SJSA1 (cell line): ENCODE measurements at regions not wholly inside any gene's neighbourhood (a gene's known extent, or its start where the extent isn't known, plus 50 kb on each side); places are given as distances from the start of the nearest gene placed in this dataset.

ENCODE experiments used
- DNase-seq, 2 experiments: peaks; one replicate each; pipeline ENCODE4 v3.0.0-alpha.2; 2015 to 2020; ENCODE audit warnings: low spot score in 2 of 2, low read depth in 1 of 2
- H3K27ac ChIP-seq: fragments of 250-450 bp; sonication (Bioruptor Pico); 2 replicates; pipeline ENCODE4 v1.5.1; 2020; ENCODE audit warnings: mild to moderate bottlenecking, moderate library complexity
- H3K27me3 ChIP-seq: fragments of 250-450 bp; sonication (Bioruptor Pico); replicated peaks from 2 replicates; pipeline ENCODE4 v1.5.1; 2020; ENCODE audit warnings: mild to moderate bottlenecking, moderate library complexity
- H3K36me3 ChIP-seq: fragments of 250-450 bp; sonication (Bioruptor Pico); 2 replicates; pipeline ENCODE4 v1.5.1; 2020; ENCODE audit warnings: mild to moderate bottlenecking
- H3K4me1 ChIP-seq: fragments of 250-450 bp; sonication (Bioruptor Pico); replicated peaks from 2 replicates; pipeline ENCODE4 v1.6.1; 2021; ENCODE audit warnings: mild to moderate bottlenecking
- H3K4me3 ChIP-seq: fragments of 250-450 bp; sonication (Bioruptor Pico); 2 replicates; pipeline ENCODE4 v1.5.1; 2020; ENCODE audit warnings: mild to moderate bottlenecking
- H3K9me3 ChIP-seq: fragments of 250-450 bp; sonication (Bioruptor Pico); replicated peaks from 2 replicates; pipeline ENCODE4 v1.5.1; 2020; ENCODE audit warnings: mild to moderate bottlenecking

GRCh38 chr9:118362596-118362995 is 658.4 kb downstream of the TLR4 start:
- Histone ChIP-seq H3K27me3 (no peaks in the 10 kb centered on the region), H3K36me3 (no peaks in the 10 kb centered on the region), H3K9me3 (no peaks in the 10 kb centered on the region), H3K27ac (no peak overlapping the region), H3K4me1 (no peaks in the 10 kb centered on the region), H3K4me3 (no peak overlapping the region)
- DNase-seq: no peak

- no peak overlapping the region for H3K4me3 ChIP-seq
- H3K9me3 ChIP-seq: no peaks in the 10 kb centered on the region
These were observed 660.3 kb downstream of the TLR4 start for GRCh38 chr9:118364266-118365106.

GRCh38 chr9:118366228-118366627 is 662.0 kb downstream of the TLR4 start:
- no peak overlapping the region for H3K4me3 ChIP-seq
- H3K36me3 ChIP-seq: no peaks in the 10 kb centered on the region
- DNase-seq: no peak
- H3K9me3 ChIP-seq: no peaks in the 10 kb centered on the region
- no peaks in the 10 kb centered on the region for H3K27me3 ChIP-seq
- H3K4me1 ChIP-seq: no peaks in the 10 kb centered on the region
- H3K27ac ChIP-seq: no peak overlapping the region

More at GRCh38 chr9:118364266-118365106, 660.3 kb downstream of the TLR4 start:
- DNase-seq: no peak
- H3K36me3 ChIP-seq: no peaks in the 10 kb centered on the region
- no peak overlapping the region for H3K27ac ChIP-seq
- H3K27me3 ChIP-seq: no peaks in the 10 kb centered on the region
- H3K4me1 ChIP-seq: no peaks in the 10 kb centered on the region

GRCh38 chr9:118367383-118367782 is 663.2 kb downstream of the TLR4 start:
- no peak for DNase-seq
- no peak overlapping the region for H3K27ac ChIP-seq
- H3K36me3 ChIP-seq: no peaks in the 10 kb centered on the region
- no peaks in the 10 kb centered on the region for H3K27me3 ChIP-seq
- no peaks in the 10 kb centered on the region for H3K9me3 ChIP-seq
- H3K4me1 ChIP-seq: no peaks in the 10 kb centered on the region
- no peak overlapping the region for H3K4me3 ChIP-seq

- no peaks in the 10 kb centered on the region for H3K4me1 ChIP-seq
- no peaks in the 10 kb centered on the region for H3K36me3 ChIP-seq
- H3K27ac ChIP-seq: no peak overlapping the region
- no peaks in the 10 kb centered on the region for H3K9me3 ChIP-seq
- H3K27me3 ChIP-seq: no peaks in the 10 kb centered on the region
- DNase-seq: no peak
- H3K4me3 ChIP-seq: no peak overlapping the region
These were observed 680.4 kb downstream of the TLR4 start for GRCh38 chr9:118384531-118385100.

DNA sequence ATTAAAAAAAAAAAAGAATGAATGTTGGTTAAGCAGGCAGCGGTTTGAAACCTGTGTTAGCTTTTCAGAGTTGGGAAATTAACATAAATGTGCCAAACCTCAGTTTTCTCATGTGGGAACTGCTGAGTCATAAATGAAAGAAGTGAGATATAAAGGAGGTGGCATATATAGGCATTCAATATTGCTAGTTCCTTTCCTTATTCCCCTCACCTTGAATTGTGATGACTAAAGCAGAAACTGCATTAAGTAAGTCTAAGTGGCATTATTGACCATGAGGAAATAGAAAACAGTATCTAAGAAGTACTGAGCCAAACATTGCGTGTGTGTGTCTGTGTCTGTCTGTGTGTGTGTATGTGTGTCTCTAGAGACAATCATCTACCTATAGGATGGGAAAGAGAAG is 691.2 kb downstream of the TLR4 start:
- no peak for DNase-seq
- H3K27ac ChIP-seq: no peak overlapping the region
- no peaks in the 10 kb centered on the region for H3K4me1 ChIP-seq
- no peaks in the 10 kb centered on the region for H3K36me3 ChIP-seq
- no peak overlapping the region for H3K4me3 ChIP-seq
- H3K27me3 ChIP-seq: no peaks in the 10 kb centered on the region
- no peaks in the 10 kb centered on the region for H3K9me3 ChIP-seq

- H3K9me3 ChIP-seq: no peaks in the 10 kb centered on the region
- H3K36me3 ChIP-seq: no peaks in the 10 kb centered on the region
- H3K4me1 ChIP-seq: no peaks in the 10 kb centered on the region
- H3K27ac ChIP-seq: no peak overlapping the region
- no peak overlapping the region for H3K4me3 ChIP-seq
- no peaks in the 10 kb centered on the region for H3K27me3 ChIP-seq
- DNase-seq: no peak
These were observed 697.3 kb downstream of the TLR4 start for GRCh38 chr9:118401546-118401945.

GRCh38 chr9:118414676-118415075 is 710.5 kb downstream of the TLR4 start:
- H3K9me3 ChIP-seq: no peaks in the 10 kb centered on the region
- no peak for DNase-seq
- H3K4me3 ChIP-seq: no peak overlapping the region
- H3K27ac ChIP-seq: no peak overlapping the region
- H3K4me1 ChIP-seq: no peaks in the 10 kb centered on the region
- H3K36me3 ChIP-seq: no peaks in the 10 kb centered on the region
- no peaks in the 10 kb centered on the region for H3K27me3 ChIP-seq

DNA sequence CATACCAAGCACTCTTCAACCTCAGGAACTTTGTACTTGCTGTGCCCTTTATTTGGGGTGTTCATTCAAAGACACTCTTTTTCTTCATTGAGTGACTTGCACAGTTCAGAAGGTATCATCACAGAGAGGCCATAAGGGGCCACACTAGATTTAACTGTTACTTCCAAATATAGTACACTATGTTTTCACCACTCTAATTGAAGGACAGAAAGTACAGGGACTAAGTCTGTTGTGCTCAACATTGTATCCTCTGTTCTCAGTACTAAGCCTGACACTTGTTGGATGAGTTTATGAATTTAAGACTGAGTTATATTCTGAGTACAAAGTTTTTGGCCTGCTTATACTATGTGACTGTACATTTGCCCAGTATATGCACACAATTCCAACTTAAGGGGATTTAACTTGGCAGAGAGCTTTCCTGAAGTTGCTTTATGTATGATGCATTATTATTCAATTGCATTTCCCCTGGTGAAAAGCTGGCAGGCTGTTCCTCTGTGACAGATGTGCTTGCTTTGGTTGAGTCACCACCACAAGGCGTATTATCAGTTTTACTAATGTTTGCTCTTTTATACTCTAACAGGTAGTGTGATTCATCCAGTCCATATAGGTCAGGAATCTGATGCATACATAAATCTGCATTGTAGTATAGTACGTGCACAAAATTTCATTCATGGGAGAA is 714.8 kb downstream of the TLR4 start:
- Histone ChIP-seq H3K27ac (no peak overlapping the region), H3K27me3 (no peaks in the 10 kb centered on the region), H3K9me3 (no peaks in the 10 kb centered on the region), H3K36me3 (no peaks in the 10 kb centered on the region), H3K4me3 (no peak overlapping the region), H3K4me1 (no peaks in the 10 kb centered on the region)
- no peak for DNase-seq

- no peak for DNase-seq
- no peaks in the 10 kb centered on the region for H3K27me3 ChIP-seq
- no peak overlapping the region for H3K27ac ChIP-seq
- no peaks in the 10 kb centered on the region for H3K4me1 ChIP-seq
- no peaks in the 10 kb centered on the region for H3K9me3 ChIP-seq
- no peak overlapping the region for H3K4me3 ChIP-seq
- H3K36me3 ChIP-seq: no peaks in the 10 kb centered on the region
These were observed 715.5 kb downstream of the TLR4 start for GRCh38 chr9:118419676-118420075.

DNA sequence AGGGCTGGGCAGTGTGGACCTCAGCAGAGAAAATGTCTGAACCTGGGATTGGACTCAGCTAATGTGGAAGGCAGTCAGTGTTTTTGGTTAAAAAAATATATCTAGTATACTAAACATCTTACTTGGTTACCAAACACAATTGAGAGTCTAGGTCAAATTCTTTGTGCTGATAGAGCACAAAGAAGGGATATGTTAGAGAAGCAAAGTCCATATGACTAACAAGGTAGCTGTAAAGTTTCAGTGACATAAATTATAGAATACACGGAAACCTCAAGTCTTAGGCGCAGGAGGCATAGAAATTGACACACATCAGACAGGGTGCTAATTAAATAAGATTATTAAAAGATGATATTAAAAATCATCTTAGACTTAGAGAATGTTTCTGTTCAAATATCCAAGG is 718.3 kb downstream of the TLR4 start:
- H3K4me1 ChIP-seq: no peaks in the 10 kb centered on the region
- H3K27me3 ChIP-seq: no peaks in the 10 kb centered on the region
- no peak overlapping the region for H3K4me3 ChIP-seq
- H3K36me3 ChIP-seq: no peaks in the 10 kb centered on the region
- H3K27ac ChIP-seq: no peak overlapping the region
- H3K9me3 ChIP-seq: no peaks in the 10 kb centered on the region
- no peak for DNase-seq

DNA sequence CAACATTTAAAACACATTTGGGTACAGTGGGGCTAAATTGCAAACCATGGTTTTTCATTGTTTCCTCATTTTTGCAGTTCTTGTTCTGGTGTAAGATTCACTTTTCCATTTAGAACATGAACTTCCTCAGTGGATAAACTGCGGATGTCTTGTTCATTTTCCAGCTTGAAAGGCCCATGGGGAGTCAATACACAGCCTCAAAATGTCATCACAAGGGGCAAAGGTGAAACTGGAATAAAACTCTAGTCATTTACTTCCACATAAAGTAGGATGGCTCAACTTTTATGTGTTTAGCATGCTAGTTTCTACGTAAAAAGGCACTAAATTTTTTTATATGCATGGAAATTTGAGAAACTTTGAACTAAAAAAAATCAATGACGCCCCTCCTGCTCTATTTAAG is 718.8 kb downstream of the TLR4 start:
- Histone ChIP-seq H3K27me3 (no peaks in the 10 kb centered on the region), H3K4me3 (no peak overlapping the region), H3K36me3 (no peaks in the 10 kb centered on the region), H3K27ac (no peak overlapping the region), H3K4me1 (no peaks in the 10 kb centered on the region), H3K9me3 (no peaks in the 10 kb centered on the region)
- DNase-seq: no peak

DNA sequence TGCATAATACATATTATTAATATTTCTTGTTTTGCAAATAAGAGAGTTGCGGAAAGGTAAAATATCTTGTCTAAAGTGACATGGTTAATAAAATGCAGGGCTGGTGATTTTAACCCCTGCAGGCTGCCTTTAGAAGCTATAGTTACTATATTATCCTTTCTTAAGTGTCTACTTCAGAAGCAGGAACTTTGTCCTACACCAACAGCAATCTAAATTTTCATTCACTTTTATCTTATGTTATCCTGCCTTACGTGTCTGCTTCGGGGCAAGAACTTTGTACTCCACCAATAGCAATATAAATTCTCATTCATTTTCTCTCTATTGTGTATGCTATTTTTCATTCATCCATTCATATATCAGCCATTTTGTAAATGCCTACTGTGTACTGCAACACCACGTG is 719.5 kb downstream of the TLR4 start:
- Histone ChIP-seq H3K27me3 (no peaks in the 10 kb centered on the region), H3K36me3 (no peaks in the 10 kb centered on the region)

GRCh38 chr9:118426772-118427171 is 722.6 kb downstream of the TLR4 start:
- H3K36me3 ChIP-seq: no peaks in the 10 kb centered on the region
- H3K4me1 ChIP-seq: no peaks in the 10 kb centered on the region
- no peak overlapping the region for H3K27ac ChIP-seq
- no peaks in the 10 kb centered on the region for H3K9me3 ChIP-seq
- no peak for DNase-seq
- H3K27me3 ChIP-seq: no peaks in the 10 kb centered on the region
- H3K4me3 ChIP-seq: no peak overlapping the region

More for the DNA sequence above, 719.5 kb downstream of the TLR4 start:
- no peaks in the 10 kb centered on the region for H3K9me3 ChIP-seq
- no peaks in the 10 kb centered on the region for H3K4me1 ChIP-seq
- no peak for DNase-seq
- H3K4me3 ChIP-seq: no peak overlapping the region
- H3K27ac ChIP-seq: no peak overlapping the region
